ENCODE measurements at regions not wholly inside any gene's neighbourhood (a gene's known extent, or its start where the extent isn't known, plus 50 kb on each side); places are given as distances from the start of the nearest gene placed in this dataset.

GRCh38 chr14:49479432-49479831 is 106.7 kb downstream of the RPS29 start (continued):
- no peak for TF ChIP-seq CTCF (tag by site-specific recombination; IDR thresholded peaks at IDR 0.05)
- no peak for TF ChIP-seq ZNF174 (tag by site-specific recombination; IDR thresholded peaks at IDR 0.05)
- no peak for TF ChIP-seq ZNF292 (tag by site-specific recombination; IDR thresholded peaks at IDR 0.05; ENCODE audit: borderline replicate concordance, low read depth)

- H3K4me3 ChIP-seq (ENCODE audit: low read depth, low read length): no peak overlapping the region
- H3K9me3 ChIP-seq (ENCODE audit: control insufficient read depth, insufficient read depth, low read depth, low read length): no peaks in the 10 kb centered on the region
- ChIA-PET POLR2A (interaction anchor here (0.5 kb wide), 1 partner anchor 1239 kb away, joined by 5 read pairs; no protein-coding TSS in a partner anchor), CTCF (interaction anchor here (1.1 to 1.7 kb wide), 3 partner anchors 13 to 19 kb away, joined by 3 to 4 read pairs (median 4); no protein-coding TSS in a partner anchor)
- TF ChIP-seq ZNF830 (tag by site-specific recombination; IDR thresholded peaks at IDR 0.05; ENCODE audit: low read depth) (no peak), KLF16 (tag by site-specific recombination; IDR thresholded peaks at IDR 0.05) (no peak), ZNF561 (tag by site-specific recombination; IDR thresholded peaks at IDR 0.05; ENCODE audit: borderline replicate concordance) (no peak), ZNF133 (tag by site-specific recombination; IDR thresholded peaks at IDR 0.05) (no peak), SALL2 (tag by site-specific recombination; IDR thresholded peaks at IDR 0.05; ENCODE audit: borderline replicate concordance) (no peak), ZNF280D (tag by site-specific recombination; IDR thresholded peaks at IDR 0.05) (no peak), TRIM28 (IDR thresholded peaks at IDR 0.05; ENCODE audit: borderline replicate concordance, low read length) (0 out of 2 replicates have a peak, but pooled peaks have one; percentile 28)
- no peaks in the 10 kb centered on the region for H3K36me3 ChIP-seq (ENCODE audit: control insufficient read depth in 2 of 2, insufficient read depth in 1 of 2, low read length in 2 of 2)
- no peaks in the 10 kb centered on the region for H3K4me1 ChIP-seq (ENCODE audit: control insufficient read depth, insufficient read depth, low read length)
- H3K27ac ChIP-seq (ENCODE audit: extremely low read depth, low read depth, low read length): no peak overlapping the region
These were observed 107.4 kb downstream of the RPS29 start for GRCh38 chr14:49478784-49479183.

GRCh38 chr14:49467091-49467490 is 119.1 kb downstream of the RPS29 start:
- no peak for TF ChIP-seq FEZF1 (tag by site-specific recombination; IDR thresholded peaks at IDR 0.05)
- TF ChIP-seq ZNF121 (tag by site-specific recombination; IDR thresholded peaks at IDR 0.05): no peak
- TF ChIP-seq GLIS2 (tag by site-specific recombination; IDR thresholded peaks at IDR 0.05): no peak
- no peak for TF ChIP-seq PRDM6 (tag by site-specific recombination; IDR thresholded peaks at IDR 0.05)
- no peak for TF ChIP-seq MZF1 (tag by site-specific recombination; IDR thresholded peaks at IDR 0.05; ENCODE audit: borderline replicate concordance)
- TF ChIP-seq ZFP41 (tag by site-specific recombination; IDR thresholded peaks at IDR 0.05; ENCODE audit: borderline replicate concordance): no peak
- no peak for TF ChIP-seq ZNF341 (tag by site-specific recombination; IDR thresholded peaks at IDR 0.05; ENCODE audit: low read depth)
- TF ChIP-seq KLF9 (tag by site-specific recombination; IDR thresholded peaks at IDR 0.05; ENCODE audit: low read depth): no peak
- no peak for TF ChIP-seq HOXA7 (CRISPR knock-in tag; IDR thresholded peaks at IDR 0.05; ENCODE audit: borderline replicate concordance)
- no peak for TF ChIP-seq OSR2 (tag by site-specific recombination; IDR thresholded peaks at IDR 0.05)
- TF ChIP-seq RBAK (tag by site-specific recombination; IDR thresholded peaks at IDR 0.05): no peak
- no peak for TF ChIP-seq ZNF214 (tag by site-specific recombination; IDR thresholded peaks at IDR 0.05; ENCODE audit: borderline replicate concordance)
- no peak for TF ChIP-seq ZNF513 (tag by site-specific recombination; IDR thresholded peaks at IDR 0.05)
- ChIA-PET CTCF (interaction anchor here (0.6 to 9.0 kb wide), 2 partner anchors 15 to 30 kb away, joined by 3 to 109 read pairs; no protein-coding TSS in a partner anchor), POLR2A (no interaction called here)
- no peak overlapping the region for H3K4me3 ChIP-seq (ENCODE audit: low read depth, low read length)
- no peaks in the 10 kb centered on the region for H3K4me1 ChIP-seq (ENCODE audit: control insufficient read depth, insufficient read depth, low read length)
- H3K27ac ChIP-seq (ENCODE audit: extremely low read depth, low read depth, low read length): no peak overlapping the region
- H3K9me3 ChIP-seq (ENCODE audit: control insufficient read depth, insufficient read depth, low read depth, low read length): no peaks in the 10 kb centered on the region
- no peaks in the 10 kb centered on the region for H3K36me3 ChIP-seq (ENCODE audit: control insufficient read depth in 2 of 2, insufficient read depth in 1 of 2, low read length in 2 of 2)
